Motor neuron (in vitro differentiated cells): ENCODE measurements at regions not wholly inside any gene's neighbourhood (a gene's known extent, or its start where the extent isn't known, plus 50 kb on each side); places are given as distances from the start of the nearest gene placed in this dataset.

Experiments
- ATAC-seq, 8 experiments: fragments of 200-7000 bp; cut with Tn5 transposase; replicated peaks in 6 of 8; 2 replicates each; pipeline ENCODE4 v1.8.0; 2021; ENCODE audit warnings: mild to moderate bottlenecking in 8 of 8, moderate library complexity in 8 of 8
- H3K27ac ChIP-seq, 2 donors: fragments of 250-450 bp; sonication (Bioruptor Pico); 2 replicates each; pipeline ENCODE4 v1.9.0; 2021; ENCODE audit warnings: antibody characterized with exemption in 2 of 2, mild to moderate bottlenecking in 2 of 2, moderate library complexity in 1 of 2
- H3K4me1 ChIP-seq, 2 donors: fragments of 250-450 bp; sonication (Bioruptor Pico); replicated peaks in 1 of 2; 2 replicates each; pipeline ENCODE4 v1.6.1; 2021; ENCODE audit warnings: antibody characterized with exemption in 2 of 2, mild to moderate bottlenecking in 2 of 2, moderate library complexity in 1 of 2
- H3K4me3 ChIP-seq, 5 donors: fragments of 250-450 bp; sonication (Bioruptor Pico); 2 replicates each; pipeline ENCODE4 v1.9.0; 2021; ENCODE audit warnings: antibody characterized with exemption in 5 of 5, mild to moderate bottlenecking in 5 of 5, moderate library complexity in 4 of 5
- WGBS, 10 experiments: fragments of 450-650 bp; shearing (Covaris generic); methylation state at CpG; one replicate each; pipeline ENCODE4 v1.0.0; 2022; 5-methylcytosine and 5-hydroxymethylcytosine counted together
- in situ Hi-C, 9 experiments: fragments of 400-800 bp; cut with MboI; loops; one replicate each; pipeline ENCODE4 v1.15.0; 2021; ENCODE audit warnings: low sequenced_read_pairs in 9 of 9, low pct_unique_long_range_greater_than_20kb in 2 of 9; ENCODE audit not compliant: unreplicated experiment in 9 of 9

GRCh38 chr1:111556325-111557037 is 53.0 kb upstream of the ADORA3 start:
- Histone ChIP-seq H3K4me1 (no peaks in the 10 kb centered on the region), H3K27ac (no peak overlapping the region), H3K4me3 (no peak overlapping the region)
- peak in 3 of 8 experiments; percentile 49 to 77 (median 70) for ATAC-seq
- WGBS, 10 experiments = 0 to 86% (median 59%) methylated on average over 1 of the region's 1 CpG
- in situ Hi-C loops = no loop called here

GRCh38 chr1:111559736-111560279 is 56.4 kb upstream of the ADORA3 start:
- no peaks in the 10 kb centered on the region for H3K4me1 ChIP-seq
- peak in 2 of 8 experiments; percentile 44 to 64 for ATAC-seq
- no peak overlapping the region for H3K27ac ChIP-seq
- H3K4me3 ChIP-seq = no peak overlapping the region
- WGBS, 10 experiments = 11 to 66% (median 54%) methylated on average over 1 to 3 of the region's 3 CpGs; no CpG with 5 or more reads in 3 of the 10 experiments
- in situ Hi-C loops = no loop called here

- Histone ChIP-seq H3K4me1 (no peaks in the 10 kb centered on the region), H3K4me3 (no peak overlapping the region), H3K27ac (no peak overlapping the region)
- ATAC-seq = no peak
- WGBS, 10 experiments = 36 to 100% (median 77%) methylated on average over 1 to 4 of the region's 4 CpGs; no CpG with 5 or more reads in 4 of the 10 experiments
- in situ Hi-C loops = no loop called here
Measured at GRCh38 chr1:111561328-111561727, 57.9 kb upstream of the ADORA3 start.

GRCh38 chr1:111563619-111564018 is 56.0 kb upstream of the RAP1A start:
- peak in 3 of 8 experiments; percentile 11 to 72 (median 33) for ATAC-seq
- H3K27ac ChIP-seq = no peak overlapping the region
- H3K4me3 ChIP-seq = no peak overlapping the region
- in situ Hi-C loops = no loop called here
- WGBS, 10 experiments = 0 to 90% (median 57%) methylated on average over 1 to 2 of the region's 2 CpGs; no CpG with 5 or more reads in 1 of the 10 experiments
- H3K4me1 ChIP-seq = no peaks in the 10 kb centered on the region

GRCh38 chr1:111565079-111565478 is 54.5 kb upstream of the RAP1A start:
- ATAC-seq = no peak
- in situ Hi-C loops = no loop called here
- Histone ChIP-seq H3K27ac (no peak overlapping the region), H3K4me3 (no peak overlapping the region), H3K4me1 (no peaks in the 10 kb centered on the region)
- WGBS, 10 experiments = 0 to 88% (median 67%) methylated on average over 1 to 2 of the region's 2 CpGs; no CpG with 5 or more reads in 4 of the 10 experiments

GRCh38 chr1:111565968-111566367 is 53.6 kb upstream of the RAP1A start:
- no peak overlapping the region for H3K4me3 ChIP-seq
- H3K4me1 ChIP-seq = no peaks in the 10 kb centered on the region
- 60 to 100% (median 83%) methylated on average over 1 to 5 of the region's 5 CpGs; no CpG with 5 or more reads in 2 of the 10 experiments for WGBS, 10 experiments
- ATAC-seq = no peak
- in situ Hi-C loops = no loop called here
- no peak overlapping the region for H3K27ac ChIP-seq

- in situ Hi-C loops = no loop called here
- no peak overlapping the region for H3K27ac ChIP-seq
- peak in 2 of 8 experiments; percentile 77 to 87 for ATAC-seq
- WGBS, 10 experiments = 0 to 100% (median 57%) methylated on average over 1 to 2 of the region's 2 CpGs; no CpG with 5 or more reads in 4 of the 10 experiments
- H3K4me1 ChIP-seq = peaks cover 0 to 6% of the 10 kb centered on the region in 2 donors
- H3K4me3 ChIP-seq = no peak overlapping the region
Measured at GRCh38 chr1:111568160-111568647, 51.4 kb upstream of the RAP1A start.
